ENCODE measurements at regions not wholly inside any gene's neighbourhood (a gene's known extent, or its start where the extent isn't known, plus 50 kb on each side); places are given as distances from the start of the nearest gene placed in this dataset.
"Not testable (repeated sequence)": the region's sequence is repeated elsewhere in the genome, so short reads cannot be mapped to it uniquely, and the experiment has no call there.

DNA sequence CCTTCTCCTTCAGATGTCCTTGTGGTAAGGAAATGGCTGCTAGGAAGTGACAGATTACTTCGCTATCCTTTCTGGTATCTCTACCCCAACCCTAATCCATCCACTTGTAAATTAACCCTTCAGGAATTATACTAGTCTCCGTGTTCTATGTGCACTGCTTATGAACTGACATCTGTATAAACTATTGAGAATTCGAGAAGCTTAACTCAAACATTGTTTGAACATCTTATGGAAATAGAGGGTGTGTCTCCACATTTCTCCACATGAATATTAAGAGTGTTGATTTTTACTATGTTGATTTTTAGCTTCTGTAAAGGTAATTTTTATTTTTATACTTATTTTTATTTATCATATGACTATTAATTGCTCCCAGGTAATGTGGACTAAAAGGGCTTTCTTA lies 457.6 kb upstream of the ZNF337 start:
- TF ChIP-seq, protein P1, sequence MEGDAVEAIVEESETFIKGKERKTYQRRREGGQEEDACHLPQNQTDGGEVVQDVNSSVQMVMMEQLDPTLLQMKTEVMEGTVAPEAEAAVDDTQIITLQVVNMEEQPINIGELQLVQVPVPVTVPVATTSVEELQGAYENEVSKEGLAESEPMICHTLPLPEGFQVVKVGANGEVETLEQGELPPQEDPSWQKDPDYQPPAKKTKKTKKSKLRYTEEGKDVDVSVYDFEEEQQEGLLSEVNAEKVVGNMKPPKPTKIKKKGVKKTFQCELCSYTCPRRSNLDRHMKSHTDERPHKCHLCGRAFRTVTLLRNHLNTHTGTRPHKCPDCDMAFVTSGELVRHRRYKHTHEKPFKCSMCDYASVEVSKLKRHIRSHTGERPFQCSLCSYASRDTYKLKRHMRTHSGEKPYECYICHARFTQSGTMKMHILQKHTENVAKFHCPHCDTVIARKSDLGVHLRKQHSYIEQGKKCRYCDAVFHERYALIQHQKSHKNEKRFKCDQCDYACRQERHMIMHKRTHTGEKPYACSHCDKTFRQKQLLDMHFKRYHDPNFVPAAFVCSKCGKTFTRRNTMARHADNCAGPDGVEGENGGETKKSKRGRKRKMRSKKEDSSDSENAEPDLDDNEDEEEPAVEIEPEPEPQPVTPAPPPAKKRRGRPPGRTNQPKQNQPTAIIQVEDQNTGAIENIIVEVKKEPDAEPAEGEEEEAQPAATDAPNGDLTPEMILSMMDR (IDR thresholded peaks at IDR 0.05), result no peak
- DNase-seq (ENCODE audit: low spot score), result no peak
- ATAC-seq (ENCODE audit: low FRiP score), result no peak

DNA sequence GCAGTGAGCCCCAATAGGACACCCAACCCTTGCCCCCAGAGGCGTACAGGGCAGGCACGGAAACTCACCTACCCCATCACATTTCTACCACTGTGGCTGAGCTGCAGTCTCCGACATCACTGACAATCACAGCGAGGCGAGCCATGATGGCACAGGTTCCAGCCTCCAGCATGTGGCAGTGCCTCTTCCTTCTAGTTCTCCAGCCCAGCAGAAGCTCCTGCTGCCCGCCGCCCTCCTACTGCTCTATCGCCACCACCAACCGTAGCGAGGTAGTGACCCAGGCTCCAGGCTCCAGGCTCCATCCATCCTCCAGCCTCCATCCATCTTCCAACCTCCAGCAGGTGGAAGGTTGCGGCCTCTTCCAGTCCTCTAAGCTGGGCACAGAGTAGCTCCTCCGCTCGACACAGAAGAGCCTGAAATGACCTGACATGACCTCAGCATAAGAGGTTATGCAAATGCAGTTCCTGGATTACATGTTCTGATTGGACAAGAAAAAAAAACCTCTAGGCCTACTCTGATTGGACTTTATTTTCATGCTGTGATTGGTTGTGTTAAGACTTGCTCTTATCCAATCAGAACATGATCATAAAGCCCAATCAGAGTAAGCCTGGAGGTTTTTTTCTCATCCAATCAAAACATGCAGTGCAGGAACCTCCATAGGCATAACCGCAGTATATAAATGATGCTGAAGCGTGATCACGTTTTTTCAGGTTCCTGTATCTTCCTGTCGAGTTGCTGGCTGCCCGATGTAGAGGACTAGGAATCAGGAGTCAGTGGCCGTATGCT lies 438.9 kb upstream of the ZNF337 start:
- no peak for DNase-seq (ENCODE audit: low spot score)
- no peak for ATAC-seq (ENCODE audit: low FRiP score)
- TF ChIP-seq, protein P1 (IDR thresholded peaks at IDR 0.05), result no peak

DNA sequence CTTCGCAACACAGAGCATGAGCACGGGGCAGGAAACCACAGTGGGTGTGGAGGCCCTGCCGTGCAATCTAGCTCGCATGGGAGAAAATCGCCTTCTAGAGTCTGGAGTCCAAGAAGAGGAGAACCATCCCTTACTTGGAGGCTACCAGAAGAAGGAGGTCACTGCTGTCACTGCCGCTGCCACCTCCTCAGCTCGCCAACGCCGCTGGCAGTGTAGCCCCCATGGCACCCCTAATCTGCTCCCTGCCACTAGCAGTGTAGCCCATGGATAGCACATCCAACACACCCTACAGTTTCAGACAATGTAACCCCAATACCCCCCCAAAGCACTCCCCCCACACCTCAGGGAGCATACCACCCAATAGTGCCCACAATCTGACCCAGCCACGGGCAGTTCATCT lies 438.0 kb upstream of the ZNF337 start:
- ATAC-seq (ENCODE audit: low FRiP score) (no peak), DNase-seq (ENCODE audit: low spot score) (no peak)
- TF ChIP-seq, protein P1 (IDR thresholded peaks at IDR 0.05), result no peak

DNA sequence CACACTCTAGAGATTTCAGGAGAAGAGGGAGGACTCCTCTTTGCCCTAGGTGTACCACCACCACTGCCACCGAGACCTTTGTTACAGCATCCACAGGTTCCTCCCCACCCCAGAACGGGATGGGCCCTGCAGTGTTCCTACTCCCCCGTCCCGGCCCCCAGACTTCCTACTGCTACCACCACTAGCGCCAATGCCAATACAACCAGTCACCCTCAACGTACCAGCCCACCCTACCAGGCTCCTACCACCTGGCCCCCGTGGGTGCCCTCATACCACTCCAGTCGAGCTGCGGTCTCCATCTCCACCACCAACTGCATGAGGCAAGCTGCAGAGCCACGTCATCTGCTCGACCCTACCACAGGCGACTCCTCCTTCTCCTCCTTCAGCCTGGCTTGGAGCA lies 437.1 kb upstream of the ZNF337 start:
- not testable (repeated sequence) for ATAC-seq (ENCODE audit: low FRiP score); DNase-seq (ENCODE audit: low spot score)

DNA sequence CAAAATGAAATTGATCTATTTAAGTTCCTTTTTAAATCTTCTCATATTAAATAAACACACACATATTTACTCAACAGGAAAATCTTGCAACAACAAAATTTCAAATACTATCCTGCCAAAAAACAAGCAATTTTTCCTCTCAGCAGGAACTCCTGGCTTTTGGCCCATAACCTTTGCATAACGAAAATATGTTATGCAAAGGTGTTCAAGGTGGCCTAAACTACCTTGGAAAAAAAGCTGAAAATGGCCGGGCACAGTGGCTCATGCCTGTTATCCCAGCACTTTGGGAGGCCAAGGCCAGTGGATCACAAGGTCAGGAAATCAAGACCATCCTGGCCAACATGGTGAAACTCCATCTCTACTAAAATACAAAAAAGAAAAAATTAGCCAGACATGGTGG lies 424.3 kb upstream of the ZNF337 start:
- ATAC-seq (ENCODE audit: low FRiP score); DNase-seq (ENCODE audit: low spot score): not testable (repeated sequence)

DNA sequence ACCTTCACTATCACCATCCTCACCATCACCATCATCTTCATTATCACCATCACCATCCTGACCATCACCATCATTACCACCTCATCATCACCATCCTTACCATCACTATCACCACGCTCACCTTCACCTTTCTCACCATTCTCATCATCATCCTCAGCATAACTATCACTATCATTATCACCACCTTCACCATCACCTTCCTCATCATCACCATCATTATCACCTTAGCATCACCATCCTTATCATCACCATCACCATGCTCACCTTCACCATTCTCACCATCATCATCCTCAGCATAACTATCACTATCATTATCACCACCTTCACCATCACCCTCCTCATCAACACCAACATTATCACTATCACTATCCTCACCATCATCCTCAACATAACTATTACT lies 397.8 kb upstream of the ZNF337 start:
- DNase-seq (ENCODE audit: low spot score); ATAC-seq (ENCODE audit: low FRiP score): not testable (repeated sequence)

DNA sequence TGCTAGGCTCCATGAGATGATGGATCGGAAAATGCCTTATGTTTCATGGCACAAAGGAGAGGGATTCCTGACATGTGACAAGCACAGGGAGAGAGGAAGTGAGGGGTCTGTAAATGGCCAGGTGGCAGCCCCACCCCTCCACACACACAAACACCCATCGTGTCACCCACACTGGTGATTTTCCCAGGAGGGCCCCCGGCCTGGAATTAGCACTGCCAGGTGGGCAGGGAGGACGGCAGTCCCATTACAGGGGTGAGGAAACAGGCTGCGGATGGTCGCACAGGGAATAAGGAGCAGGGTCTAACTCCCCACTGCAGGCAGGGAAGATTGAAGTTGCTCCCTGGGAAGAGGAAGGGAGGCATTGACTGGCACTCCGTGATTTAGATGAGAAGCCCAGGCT lies 395.3 kb upstream of the ZNF337 start:
- not testable (repeated sequence) for ATAC-seq (ENCODE audit: low FRiP score)

DNA sequence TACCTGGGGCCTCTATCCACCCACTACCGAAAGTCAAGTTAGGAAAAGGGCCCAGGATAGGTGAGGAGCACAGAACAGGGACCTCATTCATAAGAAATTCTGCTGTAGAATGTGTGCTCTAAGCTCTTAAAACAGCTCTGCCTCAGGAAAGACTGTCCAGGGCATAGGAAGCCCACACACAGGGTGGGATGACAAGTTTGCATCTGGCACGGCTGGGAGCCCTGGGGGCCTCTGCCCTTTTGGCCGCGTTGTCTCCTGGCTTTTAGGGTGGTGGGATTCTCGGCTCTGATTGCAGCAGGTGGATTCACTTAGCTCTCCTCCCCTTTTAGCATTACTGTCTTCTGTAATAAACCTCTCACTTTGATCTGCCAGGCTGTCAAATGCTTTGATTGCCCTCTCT lies 389.5 kb upstream of the ZNF337 start:
- not testable (repeated sequence) for DNase-seq (ENCODE audit: low spot score); ATAC-seq (ENCODE audit: low FRiP score)

More for the DNA sequence above, 395.3 kb upstream of the ZNF337 start:
- DNase-seq (ENCODE audit: low spot score), result not testable (repeated sequence)

DNA sequence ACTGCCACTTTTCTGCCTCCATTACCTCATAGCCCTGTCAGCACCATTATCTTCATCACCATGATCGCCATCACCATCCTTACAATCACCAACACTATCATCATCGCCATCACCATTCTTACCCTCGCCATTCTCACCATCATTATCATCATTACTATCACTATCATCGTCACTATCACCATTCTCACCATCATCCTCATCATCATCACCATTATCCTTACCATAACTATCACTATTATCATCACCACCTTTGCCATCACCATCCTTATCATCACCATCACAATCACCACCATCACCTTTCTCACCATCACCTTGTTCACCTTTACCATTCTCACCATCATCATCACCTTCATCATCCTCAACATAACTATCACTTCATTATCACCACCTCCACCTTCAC lies 377.3 kb upstream of the ZNF337 start:
- not testable (repeated sequence) for DNase-seq (ENCODE audit: low spot score)

DNA sequence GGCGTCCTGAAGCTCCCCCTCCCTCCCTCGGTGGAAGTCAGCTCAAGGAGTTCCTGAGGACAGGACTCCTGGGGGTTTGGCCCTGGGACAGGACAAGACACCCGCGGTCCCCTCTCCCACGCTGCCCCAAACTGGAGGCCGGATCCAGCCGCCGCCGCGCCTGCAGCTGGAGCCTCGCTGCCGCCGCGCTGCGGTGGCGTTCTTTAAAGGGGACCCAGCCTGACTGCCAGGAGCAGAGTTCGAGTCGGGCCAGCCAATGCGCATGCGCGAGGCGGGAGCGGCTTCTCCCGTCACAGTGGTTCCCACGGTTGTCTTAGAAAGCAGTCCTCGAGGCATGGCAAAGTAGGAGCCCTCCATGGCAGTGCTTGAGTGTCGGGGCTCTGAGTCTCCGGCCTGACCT lies 362.7 kb upstream of the ZNF337 start:
- not testable (repeated sequence) for DNase-seq (ENCODE audit: low spot score); ATAC-seq (ENCODE audit: low FRiP score)

More for the DNA sequence above, 377.3 kb upstream of the ZNF337 start:
- not testable (repeated sequence) for ATAC-seq (ENCODE audit: low FRiP score)

DNA sequence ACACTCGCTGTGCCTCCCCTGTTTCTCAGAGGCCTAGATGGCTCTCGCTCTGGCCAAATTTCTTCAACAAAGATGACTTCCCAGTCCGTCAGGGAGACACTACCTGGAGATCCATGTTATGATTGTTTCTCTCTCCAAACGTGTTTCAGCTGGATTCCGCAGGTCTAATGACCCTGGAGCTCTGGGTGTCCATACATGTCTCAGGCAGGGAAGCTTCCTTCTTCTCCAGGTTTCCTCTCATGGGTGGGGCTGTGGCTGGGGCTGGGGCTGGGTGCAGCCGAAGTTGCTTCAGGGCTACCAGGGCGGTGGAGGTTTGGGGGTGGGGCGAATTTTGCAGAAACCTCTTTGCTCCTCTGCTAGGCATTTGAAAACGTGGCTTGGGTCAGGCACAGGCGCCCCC lies 361.8 kb upstream of the ZNF337 start:
- DNase-seq (ENCODE audit: low spot score); ATAC-seq (ENCODE audit: low FRiP score): not testable (repeated sequence)

DNA sequence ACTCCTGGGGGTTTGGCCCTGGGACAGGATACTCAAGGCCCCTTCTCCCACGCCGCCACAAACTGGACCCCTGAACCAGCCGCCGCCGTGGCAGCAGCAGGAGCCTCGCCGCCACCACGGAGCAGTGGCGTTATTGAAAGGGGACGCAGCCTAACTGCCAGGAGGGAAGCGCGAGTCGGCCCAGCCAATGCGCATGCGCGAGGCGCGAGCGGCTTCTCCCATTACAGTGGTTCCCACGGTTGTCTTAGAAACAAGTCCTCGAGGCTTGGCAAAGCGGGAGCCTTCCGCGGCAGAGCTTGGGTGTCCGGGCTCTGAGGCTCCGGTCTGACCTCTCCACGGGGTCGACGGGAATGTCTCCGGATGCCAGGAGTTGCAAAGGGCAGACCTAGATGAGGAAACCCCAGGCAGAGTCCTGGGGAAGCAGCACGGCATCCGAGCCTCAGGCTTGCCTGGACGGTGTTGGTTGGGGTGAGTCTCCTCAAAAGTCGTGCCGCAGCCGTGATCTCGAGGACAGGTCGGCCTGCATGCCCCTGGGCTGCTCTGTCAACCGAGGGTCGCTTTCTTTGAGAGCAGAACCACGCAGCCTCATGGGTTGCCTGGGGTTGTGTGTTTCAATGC lies 360.6 kb upstream of the ZNF337 start:
- peak; percentile 51 for ATAC-seq (ENCODE audit: low FRiP score)
- not testable (repeated sequence) for DNase-seq (ENCODE audit: low spot score)

DNA sequence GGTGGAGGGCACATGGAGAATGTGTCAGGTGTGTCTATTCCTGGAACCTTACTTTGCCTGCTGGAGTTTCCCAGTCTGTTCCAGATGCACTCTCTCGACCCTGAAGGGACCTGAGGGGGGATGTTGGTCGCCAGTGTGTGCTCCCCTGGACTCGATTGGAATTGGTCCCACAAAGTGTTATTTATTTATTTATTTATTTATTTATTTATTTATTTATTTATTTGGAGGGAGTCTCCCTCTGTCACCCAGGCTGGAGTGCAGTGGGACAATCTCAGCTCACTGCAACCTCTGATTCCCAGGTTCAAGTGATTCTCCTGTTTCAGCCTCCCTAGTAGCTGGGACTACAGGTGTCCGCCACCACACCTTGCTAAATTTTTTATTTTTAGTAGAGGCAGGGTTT lies 329.1 kb upstream of the ZNF337 start:
- not testable (repeated sequence) for DNase-seq (ENCODE audit: low spot score); ATAC-seq (ENCODE audit: low FRiP score)

DNA sequence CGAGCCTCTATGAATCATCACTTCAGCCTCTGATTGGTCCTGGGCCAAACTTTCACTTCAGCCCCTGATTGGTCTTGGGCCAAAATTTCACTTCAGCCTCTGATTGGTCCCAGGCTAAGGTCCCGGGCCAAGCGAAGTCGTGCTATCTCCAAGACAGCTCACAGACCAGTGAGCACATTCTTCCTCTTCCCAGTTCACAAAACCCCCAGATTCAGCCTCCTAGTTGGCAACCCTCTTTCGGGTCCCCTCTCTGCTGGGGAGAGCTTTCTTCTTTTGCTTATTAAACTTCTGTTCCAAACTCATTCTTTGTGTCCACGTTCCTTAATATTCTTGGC lies 314.3 kb upstream of the ZNF337 start:
- not testable (repeated sequence) for ATAC-seq (ENCODE audit: low FRiP score)

DNA sequence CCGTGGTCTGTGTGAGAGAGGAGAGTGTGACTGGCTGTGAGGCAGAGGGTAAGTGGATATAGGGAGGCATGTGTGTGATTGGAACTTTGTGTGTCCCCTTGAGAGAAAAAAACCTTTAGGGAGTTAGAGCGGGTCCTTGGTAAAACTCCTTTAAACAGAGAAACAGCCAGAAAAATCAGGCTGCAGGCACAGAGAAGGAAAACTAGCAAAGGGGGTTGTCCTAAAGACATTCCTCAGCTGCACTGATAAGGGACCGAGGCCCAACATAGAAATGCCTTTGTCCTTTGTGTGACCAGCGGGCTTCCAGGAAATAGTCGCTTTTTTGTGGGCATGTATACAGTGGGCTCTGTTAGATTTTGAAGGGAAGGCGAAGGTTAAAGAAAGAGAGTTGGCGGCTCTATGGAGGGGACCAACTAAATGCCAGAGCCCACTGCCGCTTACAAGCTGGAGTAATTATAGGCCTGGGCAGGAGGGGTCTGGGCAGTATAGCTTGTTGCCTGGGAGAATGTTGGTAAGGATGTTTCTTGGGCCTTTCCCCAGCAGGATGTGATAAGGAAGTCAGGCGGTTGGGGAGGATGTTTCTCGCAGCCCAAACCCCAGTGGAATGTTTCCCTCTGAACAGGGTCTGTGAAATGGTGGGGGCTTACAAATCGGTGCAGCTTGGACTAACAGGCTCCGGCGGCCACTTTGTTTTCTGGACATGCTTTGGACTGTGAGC lies 313.7 kb upstream of the ZNF337 start:
- DNase-seq (ENCODE audit: low spot score); ATAC-seq (ENCODE audit: low FRiP score): not testable (repeated sequence)

More for the DNA sequence above, 314.3 kb upstream of the ZNF337 start:
- not testable (repeated sequence) for DNase-seq (ENCODE audit: low spot score)

Data from omental fat pad (tissue), 3 donors.